GM19395 (cell line): ENCODE measurements at regions not wholly inside any gene's neighbourhood (a gene's known extent, or its start where the extent isn't known, plus 50 kb on each side); places are given as distances from the start of the nearest gene placed in this dataset.
"Not testable (repeated sequence)": the region's sequence is repeated elsewhere in the genome, so short reads cannot be mapped to it uniquely, and the experiment has no call there.

ENCODE experiments used
- ATAC-seq: cut with Tn5 transposase; IDR thresholded peaks from one replicate; pipeline ENCODE4 v1.9.1; 2021; ENCODE audit warnings: mild to moderate bottlenecking, moderate library complexity; ENCODE audit not compliant: unreplicated experiment

DNA sequence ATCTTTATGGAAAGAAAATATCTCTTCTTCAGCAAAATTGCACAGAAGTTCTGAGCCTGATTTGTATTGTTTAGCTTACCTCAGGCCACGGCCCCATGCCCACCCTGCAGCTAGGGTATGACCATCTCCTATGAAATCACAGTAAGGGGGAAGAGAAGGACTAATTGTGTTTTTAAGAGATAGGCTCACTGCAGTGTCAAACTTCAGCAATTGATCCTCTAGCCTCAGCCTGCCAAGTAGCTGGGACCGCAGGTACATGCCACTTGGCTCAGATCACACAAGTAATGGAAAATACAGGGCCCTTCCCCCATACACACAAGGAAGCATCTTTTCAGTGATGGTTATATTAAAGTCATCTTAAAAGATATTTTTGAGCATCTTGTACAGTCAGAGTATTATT, 60.0 kb downstream of the DMAC1 start:
- no peak for ATAC-seq

GRCh38 chr9:7735311-7735710, 64.3 kb downstream of the DMAC1 start:
- no peak for ATAC-seq

- ATAC-seq = no peak
These were observed 69.5 kb downstream of the DMAC1 start for GRCh38 chr9:7730164-7730445.

DNA sequence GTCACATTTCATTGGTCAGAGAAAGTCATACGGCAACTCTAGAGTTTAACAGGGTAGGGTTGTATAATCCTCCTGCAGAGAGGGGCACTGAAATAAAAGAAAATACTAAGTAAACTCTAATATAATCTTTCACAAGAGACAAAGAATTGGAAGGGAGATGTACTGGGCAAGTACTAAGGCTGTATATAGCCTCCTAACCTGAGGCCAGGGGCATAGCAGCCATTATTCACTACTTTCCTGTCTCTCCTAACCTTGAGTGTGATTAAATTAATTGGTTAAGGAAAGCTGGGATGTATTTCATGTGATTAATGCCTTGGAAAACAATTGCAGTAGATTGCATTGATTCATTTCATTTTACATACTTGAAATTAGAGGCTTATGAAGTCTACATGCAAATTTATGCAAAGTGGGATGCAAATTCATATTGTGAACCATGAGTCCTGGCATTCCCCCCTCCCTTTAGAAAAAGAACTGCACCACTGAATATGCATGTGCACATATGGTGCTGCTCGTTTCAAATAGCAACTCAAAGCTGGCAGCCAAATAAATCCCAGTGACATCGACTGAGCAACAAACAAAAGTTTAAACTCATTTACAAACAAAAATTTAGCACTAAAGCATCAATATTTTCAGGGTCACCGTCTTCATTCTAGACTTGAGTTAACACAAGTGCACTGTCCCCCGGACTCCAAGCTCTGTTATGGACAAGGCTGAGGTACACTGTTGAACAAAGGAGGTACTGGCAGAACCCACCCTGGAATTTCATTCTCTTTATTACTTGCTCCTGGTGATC, 70.0 kb downstream of the DMAC1 start:
- ATAC-seq = no peak

- no peak for ATAC-seq
These were observed 78.3 kb downstream of the DMAC1 start for GRCh38 chr9:7721291-7721690.

DNA sequence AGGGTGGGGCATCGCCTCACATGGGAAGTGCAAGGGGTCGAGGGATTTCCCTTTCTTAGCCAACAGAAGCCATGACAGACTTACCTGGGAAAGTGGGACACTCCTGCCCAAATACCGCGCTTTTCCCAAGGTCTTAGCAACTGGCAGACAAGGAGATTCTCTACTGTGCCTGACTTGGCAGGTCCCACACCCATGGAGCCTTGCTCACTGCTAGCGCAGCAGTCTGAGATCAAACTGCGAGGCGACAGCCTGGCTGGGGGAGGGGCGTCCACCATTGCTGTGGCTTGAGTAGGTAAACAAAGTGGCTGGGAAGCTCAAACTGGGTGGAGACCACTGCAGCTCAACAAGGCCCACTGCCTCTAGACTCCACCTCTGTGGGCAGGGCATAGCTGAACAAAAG, 86.5 kb downstream of the DMAC1 start:
- not testable (repeated sequence) for ATAC-seq

DNA sequence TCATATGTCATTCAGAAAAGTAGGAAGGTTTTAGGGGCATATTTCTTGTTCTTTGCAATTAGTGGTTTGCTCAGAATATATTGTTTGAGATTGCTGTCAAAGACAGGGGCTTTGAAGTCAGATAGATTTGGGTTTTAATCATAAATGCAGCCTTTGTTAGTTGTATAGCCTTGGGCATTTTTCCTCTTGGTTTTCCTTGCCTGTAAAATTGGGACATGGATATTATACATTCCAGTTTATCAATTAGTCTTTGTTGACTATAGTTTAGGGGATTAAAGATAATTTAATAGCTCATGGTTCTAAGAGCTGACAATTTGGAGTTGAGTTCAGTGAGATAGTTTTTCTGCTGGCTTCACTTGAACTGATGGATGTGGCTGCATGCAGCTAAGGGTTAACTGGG, 88.9 kb downstream of the DMAC1 start:
- no peak for ATAC-seq

DNA sequence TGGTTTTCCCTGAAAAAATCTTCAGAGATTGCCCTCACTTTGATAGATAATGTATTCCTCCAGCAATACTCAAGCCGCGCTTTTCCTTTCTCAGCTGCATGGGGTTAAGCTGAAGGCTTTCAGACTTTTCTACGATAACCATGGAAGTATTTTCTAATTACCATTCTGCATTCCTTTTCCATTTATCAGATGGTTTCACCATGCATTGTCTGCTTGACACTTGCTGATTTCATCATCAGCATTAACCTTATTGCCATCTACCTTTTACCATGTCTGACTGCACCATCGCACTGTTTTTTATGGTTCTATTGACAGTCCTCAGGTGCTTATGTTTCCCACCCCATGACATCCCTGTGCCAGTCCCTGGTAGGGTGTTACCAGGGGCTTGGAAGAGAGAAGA, 91.6 kb downstream of the DMAC1 start:
- no peak for ATAC-seq

DNA sequence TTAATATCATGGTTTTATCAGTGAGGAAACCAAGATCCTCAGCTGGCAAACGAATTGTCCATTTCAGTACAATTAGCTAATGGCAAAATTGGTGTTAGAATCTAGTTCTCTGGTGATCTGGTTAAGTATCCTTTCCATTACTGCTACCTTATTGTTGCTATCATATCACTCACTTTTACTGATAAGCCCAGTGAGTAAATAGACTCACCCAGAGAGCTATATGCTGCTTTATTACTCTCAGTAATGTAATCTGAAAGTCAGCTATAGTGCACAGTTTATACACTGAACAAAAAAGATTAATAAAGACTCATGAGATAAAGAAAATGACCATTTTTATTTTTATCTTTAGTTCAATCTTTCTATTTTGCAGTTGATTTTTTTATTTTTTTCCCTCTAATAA, 95.0 kb downstream of the DMAC1 start:
- ATAC-seq = no peak

DNA sequence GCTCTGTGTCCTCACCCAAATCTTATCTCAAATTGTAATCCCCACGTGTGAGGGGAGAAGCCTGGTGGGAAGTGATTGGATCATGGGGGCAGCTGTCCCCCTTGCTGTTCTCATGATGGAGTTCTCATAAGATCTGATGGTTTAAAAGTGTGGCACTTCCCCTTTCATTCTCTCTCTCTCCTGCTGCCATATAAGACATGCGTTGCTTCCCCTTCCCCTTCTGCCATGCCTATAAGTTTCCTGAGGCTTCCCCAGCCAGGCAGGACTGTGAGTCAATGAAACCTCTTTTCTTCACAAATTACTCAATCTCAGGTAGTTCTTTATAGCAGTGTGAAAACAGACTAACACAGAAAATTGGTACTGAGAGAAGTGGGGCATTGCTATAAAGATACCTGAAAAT, 107.7 kb downstream of the DMAC1 start:
- no peak for ATAC-seq

DNA sequence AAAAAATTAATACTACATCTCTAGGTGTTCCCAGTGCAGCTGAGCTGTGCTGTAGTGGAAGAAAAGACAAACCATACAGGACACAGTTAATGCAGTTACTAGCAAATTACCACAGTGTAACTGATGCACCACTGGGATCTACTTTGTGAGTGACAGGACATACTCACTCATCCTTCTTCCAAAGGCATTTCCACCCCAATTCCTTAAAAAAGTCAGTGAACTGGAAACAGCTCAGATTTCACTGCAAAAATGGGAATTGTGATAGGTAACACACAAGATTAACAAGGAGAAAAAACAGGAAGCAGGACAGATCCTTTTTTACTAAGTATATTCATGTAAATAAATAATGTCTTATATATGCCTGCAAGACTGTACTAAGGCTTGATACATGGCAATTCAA, 109.6 kb downstream of the DMAC1 start:
- no peak for ATAC-seq

GRCh38 chr9:7688626-7689025, 111.0 kb downstream of the DMAC1 start:
- no peak for ATAC-seq

DNA sequence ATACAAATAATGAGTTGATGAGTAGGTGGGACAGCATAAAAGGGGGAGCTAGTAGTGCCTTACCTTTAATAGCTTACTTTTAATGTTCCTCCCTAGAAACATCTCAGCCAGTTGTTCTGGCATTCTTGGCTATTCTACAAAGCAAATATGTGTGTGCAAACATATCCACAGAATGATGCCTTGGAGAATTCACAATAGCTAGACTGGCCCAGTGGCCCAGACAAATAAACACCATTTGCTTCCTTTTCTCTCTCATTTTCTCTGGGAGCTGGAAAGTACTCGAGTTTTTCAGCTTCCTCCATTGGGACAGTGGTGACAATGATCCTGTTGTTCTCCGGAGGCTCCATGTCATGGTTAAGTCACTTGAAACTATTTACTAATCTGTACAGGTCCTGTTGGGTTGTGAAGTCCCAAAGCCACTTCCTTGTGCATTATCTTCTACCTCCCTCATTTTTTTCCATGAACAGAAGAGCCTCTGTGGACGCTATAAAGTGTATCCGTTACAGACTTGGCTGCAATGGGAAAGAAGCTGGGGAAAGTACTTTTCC, 122.9 kb downstream of the DMAC1 start:
- no peak for ATAC-seq

- ATAC-seq = no peak
These were observed 127.7 kb downstream of the DMAC1 start for GRCh38 chr9:7671847-7672246.

GRCh38 chr9:7668541-7668940, 131.0 kb downstream of the DMAC1 start:
- ATAC-seq = no peak

- no peak for ATAC-seq
These were observed 133.7 kb downstream of the DMAC1 start for GRCh38 chr9:7665874-7666273.

- ATAC-seq = no peak
These were observed 139.8 kb downstream of the DMAC1 start for GRCh38 chr9:7659766-7660165.

GRCh38 chr9:7656636-7657035, 142.9 kb downstream of the DMAC1 start:
- no peak for ATAC-seq

- ATAC-seq = no peak
These were observed 146.3 kb downstream of the DMAC1 start for GRCh38 chr9:7653262-7653661.

DNA sequence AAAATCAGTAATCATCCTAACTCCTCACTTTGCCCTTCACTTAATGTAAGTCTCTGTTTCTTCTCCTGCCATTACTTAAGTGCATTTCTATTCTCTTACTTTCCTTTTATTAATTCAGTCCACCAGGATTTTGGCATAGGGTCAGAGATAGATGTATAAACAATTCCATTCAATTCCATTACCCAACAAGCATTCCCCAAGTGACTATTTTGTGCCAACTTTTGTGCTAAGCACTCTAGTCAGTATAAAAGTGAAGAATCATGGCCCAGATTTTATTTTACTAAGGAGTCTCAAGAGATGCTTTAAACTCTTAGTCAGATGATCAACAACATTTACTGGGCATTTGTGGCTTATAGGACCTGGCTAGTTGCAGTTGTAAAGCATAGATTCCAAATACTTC, 159.3 kb downstream of the DMAC1 start:
- ATAC-seq = no peak

DNA sequence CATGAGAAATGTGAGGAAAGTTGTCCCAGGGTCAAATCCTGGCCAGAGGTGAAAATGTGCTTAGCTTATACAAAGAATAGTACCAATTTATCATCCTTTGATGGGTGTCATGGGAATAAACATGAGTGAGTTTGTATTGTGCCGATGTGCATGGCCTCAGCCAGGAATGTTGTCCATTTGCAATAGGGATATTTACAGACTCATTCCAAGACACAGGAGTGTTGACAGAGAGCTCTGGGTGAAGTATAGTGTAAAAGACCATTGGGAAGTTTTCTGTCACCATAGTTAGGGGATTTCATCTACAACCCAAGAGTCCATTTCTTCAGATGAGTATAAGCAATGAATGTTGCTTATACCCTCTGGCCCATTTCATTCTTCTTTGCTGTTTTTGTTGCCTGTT, 160.1 kb downstream of the DMAC1 start:
- ATAC-seq = no peak

DNA sequence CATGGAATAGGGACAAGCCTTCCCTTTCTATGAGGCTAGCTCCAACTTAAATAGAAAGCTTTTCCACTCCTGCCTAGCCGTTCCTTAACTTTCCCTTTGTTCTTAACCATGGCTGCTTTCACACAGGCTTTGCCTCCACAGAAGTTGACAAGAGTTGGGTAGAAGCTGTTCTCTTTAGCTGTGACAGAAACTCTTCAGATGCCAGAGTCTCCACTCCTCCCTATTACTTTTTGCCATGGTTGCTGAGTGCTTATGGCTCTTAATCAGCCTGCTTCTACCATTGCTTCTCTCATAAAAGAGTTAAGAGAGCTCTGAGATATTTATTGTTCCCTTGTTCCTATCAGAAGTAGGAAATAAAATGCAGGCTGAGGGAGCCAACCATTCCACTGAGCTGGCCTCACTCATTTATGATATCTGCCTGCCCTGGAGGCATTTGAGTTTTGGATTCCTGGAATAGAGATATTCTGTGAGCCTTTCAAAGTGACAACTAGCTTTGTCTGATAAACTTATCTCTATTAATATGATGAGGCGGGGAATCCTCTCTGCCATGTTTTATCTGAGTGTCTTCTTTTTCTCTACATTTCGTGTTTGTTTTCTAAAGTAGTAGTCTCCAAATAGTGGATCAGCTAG, 162.6 kb downstream of the DMAC1 start:
- no peak for ATAC-seq

- no peak for ATAC-seq
These were observed 163.3 kb downstream of the DMAC1 start for GRCh38 chr9:7636309-7636708.
